Inferior parietal cortex (tissue), 1 donor: ENCODE measurements at regions not wholly inside any gene's neighbourhood (a gene's known extent, or its start where the extent isn't known, plus 50 kb on each side); places are given as distances from the start of the nearest gene placed in this dataset.
A peak's percentile ranks its signal among the peaks of the same experiment; 100 is the strongest.
"Not testable (repeated sequence)": the region's sequence is repeated elsewhere in the genome, so short reads cannot be mapped to it uniquely, and the experiment has no call there.

ENCODE experiments used
- DNase-seq: peaks from one replicate; pipeline ENCODE4 v3.0.0-alpha.2; 2016; ENCODE audit errors: extremely low spot score

DNA sequence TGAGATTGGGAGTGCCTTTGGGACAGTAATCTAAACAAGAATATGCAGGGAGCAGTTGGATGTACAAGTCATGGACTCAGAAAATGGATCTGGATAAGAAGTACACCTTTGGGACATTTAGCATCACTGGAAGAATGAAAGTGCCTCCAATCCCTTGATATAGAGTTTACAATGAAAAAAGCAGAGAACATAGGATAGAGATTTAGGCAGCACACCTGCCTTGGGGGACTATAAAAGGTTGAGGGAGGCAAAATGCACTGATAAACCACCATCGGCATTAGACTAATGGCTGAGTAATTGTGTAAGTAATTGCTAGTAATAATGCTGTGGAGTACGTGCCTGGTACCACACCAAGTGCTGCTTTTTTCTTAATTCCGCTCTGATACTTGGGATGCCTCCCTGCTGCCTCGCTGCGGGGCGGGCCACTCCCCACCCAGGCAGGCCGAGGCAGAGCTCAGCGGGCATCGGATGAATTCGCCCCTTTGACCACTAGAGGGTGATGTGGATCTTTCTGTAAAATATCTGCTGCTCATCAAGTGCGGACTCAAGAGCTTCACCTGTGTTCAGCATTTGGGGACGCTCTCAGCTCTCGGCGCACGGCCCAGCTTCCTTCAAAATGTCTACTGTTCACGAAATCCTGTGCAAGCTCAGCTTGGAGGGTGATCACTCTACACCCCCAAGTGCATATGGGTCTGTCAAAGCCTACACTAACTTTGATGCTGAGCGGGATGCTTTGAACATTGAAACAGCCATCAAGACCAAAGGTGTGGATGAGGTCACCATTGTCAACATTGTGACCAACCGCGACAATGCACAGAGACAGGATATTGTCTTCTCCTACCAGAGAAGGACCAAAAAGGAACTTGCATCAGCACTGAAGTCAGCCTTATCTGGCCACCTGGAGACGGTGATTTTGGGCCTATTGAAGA is 99.9 kb downstream of the ANKRD18B start:
- DNase-seq: peak; percentile 93

DNA sequence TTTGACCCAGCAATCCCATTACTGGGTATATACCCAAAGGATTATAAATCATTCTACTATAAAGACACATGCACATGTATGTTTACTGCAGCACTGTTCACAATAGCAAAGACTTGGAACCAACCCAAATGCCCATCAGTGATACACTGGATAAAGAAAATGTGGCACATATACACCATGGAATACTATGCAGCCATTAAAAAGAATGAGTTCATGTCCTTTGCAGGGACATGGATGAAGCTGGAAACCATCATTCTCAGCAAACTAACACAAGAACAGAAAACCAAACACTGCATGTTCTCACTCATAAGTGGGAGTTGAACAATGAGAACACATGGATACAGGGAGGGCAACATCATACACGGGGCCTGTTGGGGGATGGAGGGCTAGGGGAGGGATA is 104.3 kb downstream of the ANKRD18B start:
- not testable (repeated sequence) for DNase-seq

DNA sequence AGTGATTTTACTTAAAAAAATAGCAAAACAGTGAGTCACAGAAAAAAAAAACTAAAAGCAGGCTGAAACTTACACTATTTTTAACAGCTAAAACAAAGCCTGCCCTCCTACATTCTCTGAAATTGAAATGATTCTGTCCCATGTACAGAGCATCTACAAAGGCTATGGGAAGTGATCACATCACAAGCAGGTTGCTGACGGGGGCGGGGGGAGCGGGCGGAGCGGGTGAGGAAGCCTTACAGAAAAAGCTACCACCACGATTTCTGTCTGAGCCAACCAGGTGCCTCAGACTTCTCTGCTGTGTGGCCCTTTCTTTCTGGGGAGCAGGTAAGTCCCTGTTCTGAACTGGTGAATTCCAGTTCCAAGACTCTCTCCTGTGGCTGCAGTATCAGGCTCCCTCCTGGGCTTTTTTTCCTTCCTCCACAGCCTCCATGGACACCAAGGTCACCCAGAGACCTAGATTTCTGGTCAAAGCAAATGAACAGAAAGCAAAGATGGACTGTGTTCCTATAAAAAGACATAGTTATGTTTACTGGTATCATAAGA is 104.9 kb downstream of the ANKRD18B start:
- DNase-seq: no peak

DNA sequence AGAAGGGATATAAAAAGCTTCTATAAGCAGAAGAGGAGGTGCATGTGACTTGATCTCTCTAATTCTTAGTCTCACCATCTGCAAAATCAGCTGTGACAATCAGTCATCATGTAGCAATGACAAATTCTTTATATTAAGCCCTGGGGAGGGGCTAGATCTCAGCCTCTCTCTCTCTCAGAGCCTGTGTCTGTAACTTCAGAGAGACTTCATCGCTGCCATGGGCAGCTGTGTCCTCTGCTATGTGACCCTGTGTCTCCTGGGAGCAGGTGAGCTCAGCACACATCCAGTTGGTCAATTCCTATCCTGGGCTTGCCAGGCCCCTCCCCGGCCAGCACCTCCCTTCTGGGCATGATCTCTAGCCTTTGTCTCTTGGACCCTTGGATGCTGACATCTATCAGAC is 109.6 kb downstream of the ANKRD18B start:
- no peak for DNase-seq

GRCh38 chr9:33637881-33638280 is 113.8 kb downstream of the ANKRD18B start:
- DNase-seq: no peak

- no peak for DNase-seq
Measured at GRCh38 chr9:33638391-33638915, 114.4 kb downstream of the ANKRD18B start.

GRCh38 chr9:33645706-33646105 is 121.7 kb downstream of the ANKRD18B start:
- DNase-seq: no peak

GRCh38 chr9:33649463-33649862 is 125.4 kb downstream of the ANKRD18B start:
- DNase-seq: no peak

DNA sequence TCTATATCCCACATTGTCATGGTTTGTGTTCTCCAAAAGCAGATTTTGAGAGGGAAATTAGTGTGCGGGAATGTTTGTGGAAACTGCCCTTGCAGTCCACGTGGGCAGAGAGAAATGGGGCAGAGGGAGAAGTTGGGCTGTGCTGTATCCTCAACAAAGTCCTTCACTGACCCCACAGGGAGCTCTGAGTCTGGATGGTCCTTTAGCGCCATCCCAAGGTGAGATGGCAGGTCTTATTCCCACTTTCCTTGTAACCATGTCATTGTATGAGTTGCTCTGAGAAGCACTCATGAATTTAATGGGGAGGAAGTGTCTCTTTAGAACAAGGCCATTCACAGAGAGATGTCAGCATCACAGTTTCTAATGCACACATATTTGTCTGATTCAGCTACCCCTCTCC is 127.1 kb downstream of the ANKRD18B start:
- DNase-seq: no peak

GRCh38 chr9:33659921-33660320 is 135.4 kb upstream of the PRSS3 start:
- peak; percentile 4 for DNase-seq

DNA sequence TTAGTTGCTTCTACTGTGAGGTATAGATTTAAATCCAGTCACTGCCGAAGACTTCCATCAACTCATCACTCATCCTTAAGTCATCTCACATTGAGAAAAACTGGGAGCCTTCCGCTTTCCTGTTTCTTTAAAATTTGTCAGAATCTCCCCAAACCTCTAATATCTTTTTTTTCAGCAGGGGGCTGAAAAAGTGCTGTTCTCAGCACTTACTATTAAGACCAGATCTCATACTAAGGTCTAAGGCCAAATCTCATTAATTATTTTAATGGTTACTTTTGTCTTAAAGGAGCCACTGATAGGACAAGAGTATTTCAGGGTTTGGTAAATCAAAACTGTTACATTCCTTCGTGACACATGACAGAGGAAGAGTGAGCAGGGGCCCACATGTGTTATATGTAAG is 134.6 kb upstream of the PRSS3 start:
- DNase-seq: no peak

DNA sequence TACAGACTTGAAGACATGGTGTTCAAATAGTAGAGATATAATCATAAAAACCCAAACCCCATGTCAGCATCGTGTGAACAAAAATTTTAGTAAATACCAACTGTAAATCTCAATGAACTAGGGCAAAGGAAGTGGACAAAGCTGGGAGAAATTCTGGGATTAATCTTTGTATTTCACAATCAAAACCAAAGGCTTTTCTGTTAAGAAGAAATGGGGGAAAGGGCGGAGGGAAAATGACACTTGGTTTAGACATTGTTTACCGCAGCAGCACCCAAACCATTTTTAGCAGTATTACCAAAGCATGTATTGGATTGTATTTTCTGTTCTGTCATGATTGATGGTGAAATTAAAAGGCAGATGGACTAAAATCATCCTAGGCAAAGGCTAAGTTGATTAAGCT is 134.2 kb upstream of the PRSS3 start:
- no peak for DNase-seq

- no peak for DNase-seq
Measured at GRCh38 chr9:33662871-33663270, 132.5 kb upstream of the PRSS3 start.

- peak; percentile 38 for DNase-seq
Measured at GRCh38 chr9:33676194-33676745, 119.1 kb upstream of the PRSS3 start.

GRCh38 chr9:33676746-33677505 is 118.4 kb upstream of the PRSS3 start:
- peak; percentile 59 for DNase-seq

DNA sequence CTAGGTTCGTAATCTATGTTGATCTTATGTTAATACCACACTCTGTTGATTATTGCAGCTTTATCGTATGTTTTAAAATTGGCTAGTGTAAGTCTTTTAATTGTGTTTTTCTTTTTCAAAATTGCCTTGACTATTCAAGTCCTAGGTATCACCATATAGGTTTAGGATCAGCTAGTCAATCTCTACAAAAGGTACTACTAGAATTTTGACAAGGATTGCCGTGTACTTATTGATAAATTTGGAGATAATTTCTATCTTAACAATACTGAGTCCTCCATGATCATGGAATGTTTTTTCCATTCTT is 117.9 kb upstream of the PRSS3 start:
- DNase-seq: no peak

- peak; percentile 16 for DNase-seq
Measured at GRCh38 chr9:33677961-33678360, 117.4 kb upstream of the PRSS3 start.

DNA sequence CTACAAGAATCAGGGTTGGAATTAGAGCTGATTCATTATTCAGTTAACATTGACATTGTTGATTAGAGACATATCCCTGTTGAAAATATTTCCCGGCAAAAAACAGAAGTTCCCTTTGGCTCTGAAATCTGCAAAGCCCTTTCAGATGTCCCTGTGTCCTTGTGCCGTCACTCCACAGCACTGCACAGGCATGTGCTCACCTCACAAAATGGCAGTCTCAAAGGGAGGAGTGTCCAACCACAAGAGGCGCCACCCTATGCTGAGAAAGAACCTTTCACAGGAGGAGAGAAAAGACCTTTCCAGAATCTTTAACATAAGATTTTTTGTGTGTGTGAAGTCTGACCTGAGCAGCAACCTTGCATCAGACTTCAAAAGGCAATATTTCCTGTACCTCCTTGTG is 112.8 kb upstream of the PRSS3 start:
- no peak for DNase-seq

DNA sequence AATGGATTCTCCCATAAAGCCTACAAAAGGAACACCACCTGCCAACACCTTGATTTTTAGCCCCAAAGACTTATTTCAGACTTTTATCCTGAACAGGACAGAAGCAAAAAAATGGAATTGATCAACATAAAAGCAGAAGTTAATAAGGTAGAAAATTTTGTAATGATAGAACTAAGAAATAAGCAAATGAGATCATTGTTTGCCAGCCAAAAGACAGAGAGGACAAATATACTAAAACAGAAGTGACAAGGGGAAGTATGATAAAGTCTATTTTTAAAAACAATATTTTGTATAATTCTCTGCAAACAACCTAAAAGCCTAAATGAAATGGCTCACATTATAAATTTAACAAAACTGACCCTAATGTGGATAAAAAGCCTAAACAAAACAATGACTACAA is 110.5 kb upstream of the PRSS3 start:
- no peak for DNase-seq

DNA sequence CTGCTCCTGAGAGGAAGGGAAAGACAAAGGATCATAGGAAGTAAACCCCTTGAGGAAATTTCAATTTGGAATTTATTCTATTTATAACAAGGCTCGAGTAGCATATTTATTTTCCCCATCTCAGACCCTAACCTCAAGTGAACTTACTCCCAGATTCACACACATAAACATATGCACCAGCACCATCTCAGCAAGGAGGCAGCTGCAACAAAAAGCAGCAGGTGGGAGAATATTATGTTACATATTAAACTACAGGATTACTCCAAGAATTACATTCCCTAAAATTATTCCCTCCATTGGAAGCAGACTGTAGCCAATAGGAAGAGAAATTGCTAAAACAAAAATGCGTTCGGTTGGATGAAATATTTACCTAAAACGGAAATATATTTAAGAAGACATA is 108.4 kb upstream of the PRSS3 start:
- no peak for DNase-seq

GRCh38 chr9:33687779-33688178 is 107.6 kb upstream of the PRSS3 start:
- DNase-seq: no peak
